Ishikawa (cell line): ENCODE measurements at regions not wholly inside any gene's neighbourhood (a gene's known extent, or its start where the extent isn't known, plus 50 kb on each side); places are given as distances from the start of the nearest gene placed in this dataset.

ENCODE experiments used
- EGR1 ChIP-seq: IDR thresholded peaks from 2 replicates; pipeline ENCODE4 v1.6.1; 2012
- EP300 ChIP-seq: IDR thresholded peaks from 2 replicates; pipeline ENCODE4 v1.6.1; 2012; ENCODE audit warnings: borderline replicate concordance
- YY1 ChIP-seq: IDR thresholded peaks from 2 replicates; pipeline ENCODE4 v1.6.1; 2012; ENCODE audit warnings: low read depth
- TF ChIP-seq, protein P1 (sequence below): IDR thresholded peaks from 2 replicates; pipeline ENCODE4 v1.6.1; 2012; ENCODE audit warnings: low read depth, mild to moderate bottlenecking
- TF ChIP-seq, protein P2 (sequence below): IDR thresholded peaks from 2 replicates; pipeline ENCODE4 v1.6.1; 2012

- TF ChIP-seq, protein P1, sequence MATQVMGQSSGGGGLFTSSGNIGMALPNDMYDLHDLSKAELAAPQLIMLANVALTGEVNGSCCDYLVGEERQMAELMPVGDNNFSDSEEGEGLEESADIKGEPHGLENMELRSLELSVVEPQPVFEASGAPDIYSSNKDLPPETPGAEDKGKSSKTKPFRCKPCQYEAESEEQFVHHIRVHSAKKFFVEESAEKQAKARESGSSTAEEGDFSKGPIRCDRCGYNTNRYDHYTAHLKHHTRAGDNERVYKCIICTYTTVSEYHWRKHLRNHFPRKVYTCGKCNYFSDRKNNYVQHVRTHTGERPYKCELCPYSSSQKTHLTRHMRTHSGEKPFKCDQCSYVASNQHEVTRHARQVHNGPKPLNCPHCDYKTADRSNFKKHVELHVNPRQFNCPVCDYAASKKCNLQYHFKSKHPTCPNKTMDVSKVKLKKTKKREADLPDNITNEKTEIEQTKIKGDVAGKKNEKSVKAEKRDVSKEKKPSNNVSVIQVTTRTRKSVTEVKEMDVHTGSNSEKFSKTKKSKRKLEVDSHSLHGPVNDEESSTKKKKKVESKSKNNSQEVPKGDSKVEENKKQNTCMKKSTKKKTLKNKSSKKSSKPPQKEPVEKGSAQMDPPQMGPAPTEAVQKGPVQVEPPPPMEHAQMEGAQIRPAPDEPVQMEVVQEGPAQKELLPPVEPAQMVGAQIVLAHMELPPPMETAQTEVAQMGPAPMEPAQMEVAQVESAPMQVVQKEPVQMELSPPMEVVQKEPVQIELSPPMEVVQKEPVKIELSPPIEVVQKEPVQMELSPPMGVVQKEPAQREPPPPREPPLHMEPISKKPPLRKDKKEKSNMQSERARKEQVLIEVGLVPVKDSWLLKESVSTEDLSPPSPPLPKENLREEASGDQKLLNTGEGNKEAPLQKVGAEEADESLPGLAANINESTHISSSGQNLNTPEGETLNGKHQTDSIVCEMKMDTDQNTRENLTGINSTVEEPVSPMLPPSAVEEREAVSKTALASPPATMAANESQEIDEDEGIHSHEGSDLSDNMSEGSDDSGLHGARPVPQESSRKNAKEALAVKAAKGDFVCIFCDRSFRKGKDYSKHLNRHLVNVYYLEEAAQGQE: no peak
- TF ChIP-seq, protein P2, sequence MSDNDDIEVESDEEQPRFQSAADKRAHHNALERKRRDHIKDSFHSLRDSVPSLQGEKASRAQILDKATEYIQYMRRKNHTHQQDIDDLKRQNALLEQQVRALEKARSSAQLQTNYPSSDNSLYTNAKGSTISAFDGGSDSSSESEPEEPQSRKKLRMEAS: no peak
- TF ChIP-seq YY1 (no peak), EGR1 (no peak), EP300 (no peak)
Measured at GRCh38 chr10:3224241-3224640, 51.7 kb upstream of the PITRM1 start.
